DND-41 (cell line): ENCODE measurements at regions not wholly inside any gene's neighbourhood (a gene's known extent, or its start where the extent isn't known, plus 50 kb on each side); places are given as distances from the start of the nearest gene placed in this dataset.

ENCODE experiments used
- ATAC-seq: fragments of 200-7000 bp; cut with Tn5 transposase; 3 replicates; pipeline ENCODE4 v1.9.1; 2021; ENCODE audit warnings: low read depth; ENCODE audit not compliant: insufficient read depth
- DNase-seq: peaks from one replicate; pipeline ENCODE4 v3.0.0-alpha.2; 2020
- H2AFZ ChIP-seq: 2 replicates; pipeline ENCODE4 v1.6.0; 2012; ENCODE audit warnings: low read depth, low read length
- H3K27ac ChIP-seq: 2 replicates; pipeline ENCODE4 v1.5.1; 2012; ENCODE audit warnings: low read length, inconsistent platforms
- H3K27me3 ChIP-seq: fragments of 200-600 bp; sonication (generic); 2 replicates; pipeline ENCODE4 v1.6.0; 2012; ENCODE audit warnings: low read length, mild to moderate bottlenecking, inconsistent platforms; ENCODE audit not compliant: insufficient read depth, poor library complexity
- H3K36me3 ChIP-seq: 2 replicates; pipeline ENCODE4 v1.5.1; 2012; ENCODE audit warnings: low read length, inconsistent platforms; ENCODE audit not compliant: insufficient read depth
- H3K4me1 ChIP-seq: 2 replicates; pipeline ENCODE4 v1.5.1; 2012; ENCODE audit warnings: mild to moderate bottlenecking, low read length; ENCODE audit not compliant: insufficient read depth
- H3K4me2 ChIP-seq: 2 replicates; pipeline ENCODE4 v1.6.0; 2012; ENCODE audit warnings: mild to moderate bottlenecking, moderate library complexity, low read length, inconsistent platforms; ENCODE audit not compliant: insufficient read depth
- H3K4me3 ChIP-seq, 2 experiments: fragments of 200-600 bp in 1 of 2; shearing (Covaris generic) in 1 of 2; 2 replicates each; pipeline ENCODE4 v1.5.1; 2012 to 2016; ENCODE audit warnings: inconsistent platforms in 2 of 2, low read length in 2 of 2, mild to moderate bottlenecking in 2 of 2, low read depth in 1 of 2, moderate library complexity in 1 of 2
- H3K79me2 ChIP-seq: 2 replicates; pipeline ENCODE4 v1.6.0; 2012; ENCODE audit warnings: low read length, inconsistent platforms; ENCODE audit not compliant: insufficient read depth
- H3K9ac ChIP-seq: 2 replicates; pipeline ENCODE4 v1.6.0; 2012; ENCODE audit warnings: low read depth, mild to moderate bottlenecking, inconsistent platforms, low read length, moderate library complexity
- H3K9me3 ChIP-seq: 2 replicates; pipeline ENCODE4 v1.5.1; 2012; ENCODE audit warnings: low read length, moderate library complexity, mild to moderate bottlenecking, inconsistent platforms; ENCODE audit not compliant: insufficient read depth, severe bottlenecking
- H4K20me1 ChIP-seq: 2 replicates; pipeline ENCODE4 v1.6.0; 2012; ENCODE audit warnings: low read length; ENCODE audit not compliant: insufficient read depth
- EZH2 ChIP-seq: IDR thresholded peaks from 3 replicates; pipeline ENCODE4 v1.6.1; 2012; ENCODE audit warnings: borderline replicate concordance, low read depth, mild to moderate bottlenecking, moderate library complexity, low read length, inconsistent platforms; ENCODE audit not compliant: severe bottlenecking
- TF ChIP-seq, protein P1 (sequence below): IDR thresholded peaks from 2 replicates; pipeline ENCODE4 v1.5.1; 2012; ENCODE audit warnings: borderline replicate concordance, low read length, moderate library complexity, mild to moderate bottlenecking; ENCODE audit not compliant: poor library complexity, severe bottlenecking; ENCODE audit errors: extremely low read depth

DNA sequence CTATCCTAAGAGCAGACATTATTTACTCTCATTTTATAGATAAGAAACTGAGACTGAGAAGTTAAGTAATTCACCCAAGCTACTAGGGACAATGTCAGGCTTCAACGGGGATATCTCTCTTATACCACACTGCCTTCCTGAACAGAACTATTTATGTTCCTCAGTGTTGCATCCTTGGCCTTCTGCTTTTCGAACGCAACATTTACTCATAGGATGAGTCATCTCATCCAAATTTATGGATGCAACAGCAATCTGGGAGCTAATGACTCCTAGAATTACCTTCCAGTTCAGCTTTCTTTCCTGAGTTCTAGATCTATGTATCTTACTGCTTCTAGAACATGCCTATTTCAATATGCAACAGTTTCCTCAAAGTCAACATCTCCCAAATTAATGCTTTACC lies 103.6 kb upstream of the PAM start:
- TF ChIP-seq EZH2, result no peak
- TF ChIP-seq, protein P1, sequence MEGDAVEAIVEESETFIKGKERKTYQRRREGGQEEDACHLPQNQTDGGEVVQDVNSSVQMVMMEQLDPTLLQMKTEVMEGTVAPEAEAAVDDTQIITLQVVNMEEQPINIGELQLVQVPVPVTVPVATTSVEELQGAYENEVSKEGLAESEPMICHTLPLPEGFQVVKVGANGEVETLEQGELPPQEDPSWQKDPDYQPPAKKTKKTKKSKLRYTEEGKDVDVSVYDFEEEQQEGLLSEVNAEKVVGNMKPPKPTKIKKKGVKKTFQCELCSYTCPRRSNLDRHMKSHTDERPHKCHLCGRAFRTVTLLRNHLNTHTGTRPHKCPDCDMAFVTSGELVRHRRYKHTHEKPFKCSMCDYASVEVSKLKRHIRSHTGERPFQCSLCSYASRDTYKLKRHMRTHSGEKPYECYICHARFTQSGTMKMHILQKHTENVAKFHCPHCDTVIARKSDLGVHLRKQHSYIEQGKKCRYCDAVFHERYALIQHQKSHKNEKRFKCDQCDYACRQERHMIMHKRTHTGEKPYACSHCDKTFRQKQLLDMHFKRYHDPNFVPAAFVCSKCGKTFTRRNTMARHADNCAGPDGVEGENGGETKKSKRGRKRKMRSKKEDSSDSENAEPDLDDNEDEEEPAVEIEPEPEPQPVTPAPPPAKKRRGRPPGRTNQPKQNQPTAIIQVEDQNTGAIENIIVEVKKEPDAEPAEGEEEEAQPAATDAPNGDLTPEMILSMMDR, result no peak
- Histone ChIP-seq H3K4me3 (no peak overlapping the region), H3K27ac (no peak overlapping the region), H3K4me2 (no peak overlapping the region), H3K9me3 (no peaks in the 10 kb centered on the region), H3K4me1 (no peaks in the 10 kb centered on the region), H2AFZ (no peak overlapping the region), H3K79me2 (no peaks in the 10 kb centered on the region), H3K36me3 (no peaks in the 10 kb centered on the region), H3K27me3 (no peaks in the 10 kb centered on the region), H4K20me1 (no peaks in the 10 kb centered on the region), H3K9ac (no peak overlapping the region)
- ATAC-seq (no peak), DNase-seq (no peak)

DNA sequence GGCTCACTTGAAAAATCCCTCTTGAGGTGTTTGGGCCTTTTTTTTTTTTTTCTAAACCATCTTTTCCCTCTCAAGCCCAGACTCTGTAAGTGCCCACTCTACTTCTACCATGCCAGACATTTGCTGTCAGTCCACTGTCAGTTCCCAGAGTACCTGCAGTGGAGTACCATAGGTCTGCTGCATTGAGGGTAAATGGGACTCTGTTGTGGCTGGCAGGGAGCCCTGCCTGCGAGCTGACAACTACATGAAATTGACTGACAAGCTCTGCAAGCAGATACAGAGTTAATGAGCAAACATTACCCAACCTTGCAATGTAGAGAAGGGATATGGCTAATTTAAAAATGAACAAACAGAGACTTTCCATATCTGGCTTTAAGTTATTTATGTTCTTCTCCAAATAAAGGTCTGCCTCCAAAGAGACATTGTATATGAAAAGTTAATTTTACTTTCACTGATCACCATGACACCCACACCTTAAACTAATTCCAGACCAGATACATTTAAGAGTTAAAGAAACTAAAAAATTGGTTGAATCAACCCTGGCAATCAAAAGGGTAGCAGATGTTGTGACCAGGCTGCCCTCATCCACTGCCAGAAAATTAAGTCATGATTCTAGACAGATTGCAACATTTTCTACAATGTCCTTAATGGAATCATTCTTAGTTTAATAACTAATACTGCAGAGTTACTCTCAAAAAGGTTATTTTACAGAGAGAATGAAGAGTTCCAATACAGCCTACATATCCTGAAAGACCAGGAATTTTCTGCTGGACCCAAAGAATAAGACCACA lies 100.4 kb upstream of the PAM start:
- no peak overlapping the region for H3K9ac ChIP-seq
- no peak overlapping the region for H3K4me3 ChIP-seq
- ATAC-seq, result no peak
- H3K36me3 ChIP-seq, result no peaks in the 10 kb centered on the region
- H3K27me3 ChIP-seq, result no peaks in the 10 kb centered on the region
- H3K9me3 ChIP-seq, result no peaks in the 10 kb centered on the region
- no peaks in the 10 kb centered on the region for H3K79me2 ChIP-seq
- TF ChIP-seq EZH2, result no peak
- TF ChIP-seq, protein P1, result no peak
- no peak overlapping the region for H2AFZ ChIP-seq
- no peak for DNase-seq
- H3K4me2 ChIP-seq, result no peak overlapping the region
- H4K20me1 ChIP-seq, result no peaks in the 10 kb centered on the region
- no peaks in the 10 kb centered on the region for H3K4me1 ChIP-seq
- no peak overlapping the region for H3K27ac ChIP-seq

DNA sequence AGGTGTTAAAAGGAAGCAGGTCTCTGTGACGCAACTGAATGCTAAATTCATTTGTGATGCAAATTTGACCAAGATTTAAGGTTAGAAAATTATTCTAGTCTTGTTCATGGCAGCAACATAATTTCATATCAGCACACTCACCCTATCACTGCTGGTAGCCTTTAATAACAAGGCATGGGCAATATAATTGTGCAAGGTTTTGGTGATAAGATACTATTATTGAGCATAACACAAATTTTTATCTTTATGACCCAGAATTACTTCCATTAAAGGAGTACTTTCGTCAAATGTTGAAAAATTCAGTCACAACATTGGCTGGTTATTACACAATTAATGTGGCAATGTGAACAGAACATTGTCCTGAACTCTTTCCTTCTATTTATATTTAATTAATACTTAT lies 96.0 kb upstream of the PAM start:
- H3K4me1 ChIP-seq, result no peaks in the 10 kb centered on the region
- no peak overlapping the region for H3K9ac ChIP-seq
- H3K27ac ChIP-seq, result no peak overlapping the region
- no peaks in the 10 kb centered on the region for H3K27me3 ChIP-seq
- no peaks in the 10 kb centered on the region for H3K36me3 ChIP-seq
- no peak for TF ChIP-seq EZH2
- TF ChIP-seq, protein P1, result no peak
- H3K4me2 ChIP-seq, result no peak overlapping the region
- no peak overlapping the region for H3K4me3 ChIP-seq
- no peaks in the 10 kb centered on the region for H3K9me3 ChIP-seq
- ATAC-seq (no peak), DNase-seq (no peak)
- H3K79me2 ChIP-seq, result no peaks in the 10 kb centered on the region
- H2AFZ ChIP-seq, result no peak overlapping the region
- no peaks in the 10 kb centered on the region for H4K20me1 ChIP-seq

DNA sequence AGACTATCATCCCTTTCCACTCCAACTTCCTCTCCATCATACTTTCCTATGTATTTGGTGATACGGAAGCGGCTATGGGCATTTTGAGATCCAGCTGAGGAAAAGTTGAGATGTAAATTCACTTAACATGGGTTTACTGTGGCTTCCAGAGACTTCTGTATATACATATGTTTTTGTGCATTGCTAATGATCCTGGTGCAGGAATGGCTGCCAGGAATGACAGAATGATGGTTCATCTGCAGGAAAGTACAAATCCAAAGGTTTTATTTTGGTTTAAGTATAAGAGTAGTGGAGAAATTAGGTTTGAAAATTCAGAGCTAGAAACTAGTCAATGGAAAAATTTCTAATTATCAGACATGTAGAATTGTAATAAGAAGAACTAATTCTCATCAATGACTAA lies 95.0 kb upstream of the PAM start:
- H3K9ac ChIP-seq, result no peak overlapping the region
- H3K27me3 ChIP-seq, result no peaks in the 10 kb centered on the region
- ATAC-seq, result no peak
- H3K4me3 ChIP-seq, result no peak overlapping the region
- H3K4me2 ChIP-seq, result no peak overlapping the region
- DNase-seq, result no peak
- no peak for TF ChIP-seq EZH2
- TF ChIP-seq, protein P1, result no peak
- H3K4me1 ChIP-seq, result no peaks in the 10 kb centered on the region
- no peaks in the 10 kb centered on the region for H4K20me1 ChIP-seq
- H3K36me3 ChIP-seq, result no peaks in the 10 kb centered on the region
- H3K9me3 ChIP-seq, result no peaks in the 10 kb centered on the region
- H3K79me2 ChIP-seq, result no peaks in the 10 kb centered on the region
- no peak overlapping the region for H2AFZ ChIP-seq
- no peak overlapping the region for H3K27ac ChIP-seq
